Anterior cingulate cortex (tissue), 58 donors: ENCODE measurements at regions not wholly inside any gene's neighbourhood (a gene's known extent, or its start where the extent isn't known, plus 50 kb on each side); places are given as distances from the start of the nearest gene placed in this dataset.
A peak's percentile ranks its signal among the peaks of the same experiment; 100 is the strongest.
"Not testable (repeated sequence)": the region's sequence is repeated elsewhere in the genome, so short reads cannot be mapped to it uniquely, and the experiment has no call there.

Experiments
- DNase-seq, 58 donors: peaks; one replicate each; lab custom pipeline; 2025; lab: John Stamatoyannopoulos, UW

GRCh38 chr4:177494791-177495190, 52.6 kb upstream of the AGA start:
- no peak for DNase-seq

- not testable (repeated sequence) for DNase-seq
These were observed 53.4 kb upstream of the AGA start for GRCh38 chr4:177495626-177496025.

- DNase-seq, result no peak
These were observed 57.3 kb upstream of the AGA start for GRCh38 chr4:177499537-177499936.

GRCh38 chr4:177505171-177505615, 63.0 kb upstream of the AGA start:
- no peak for DNase-seq

GRCh38 chr4:177508662-177509061, 66.4 kb upstream of the AGA start:
- no peak for DNase-seq

GRCh38 chr4:177509226-177509745, 67.0 kb upstream of the AGA start:
- DNase-seq, result no peak

- DNase-seq, result no peak
These were observed 69.4 kb upstream of the AGA start for GRCh38 chr4:177511611-177512010.

- no peak for DNase-seq
These were observed 70.4 kb upstream of the AGA start for GRCh38 chr4:177512646-177513045.

- DNase-seq, result no peak
These were observed 75.6 kb upstream of the AGA start for GRCh38 chr4:177517862-177518261.

- DNase-seq, result no peak
These were observed 77.4 kb upstream of the AGA start for GRCh38 chr4:177519481-177520260.

- DNase-seq, result no peak
These were observed 86.4 kb upstream of the AGA start for GRCh38 chr4:177528620-177529019.

GRCh38 chr4:177530561-177530960, 88.3 kb upstream of the AGA start:
- DNase-seq, result no peak

GRCh38 chr4:177532358-177532757, 90.1 kb upstream of the AGA start:
- DNase-seq, result no peak

GRCh38 chr4:177534841-177535240, 92.6 kb upstream of the AGA start:
- not testable (repeated sequence) for DNase-seq

- no peak for DNase-seq
These were observed 104.5 kb upstream of the AGA start for GRCh38 chr4:177546745-177547144.

- DNase-seq, result no peak
These were observed 105.7 kb upstream of the AGA start for GRCh38 chr4:177547985-177548384.

- peak in 3 of 58 donors; percentile 6 to 31 (median 11) for DNase-seq
These were observed 112.9 kb upstream of the AGA start for GRCh38 chr4:177555007-177555574.

GRCh38 chr4:177557416-177557815, 115.2 kb upstream of the AGA start:
- no peak for DNase-seq

GRCh38 chr4:177558995-177559394, 116.8 kb upstream of the AGA start:
- DNase-seq, result no peak

- no peak for DNase-seq
These were observed 119.9 kb upstream of the AGA start for GRCh38 chr4:177562163-177562562.

- DNase-seq, result no peak
These were observed 120.6 kb upstream of the AGA start for GRCh38 chr4:177562859-177563258.

GRCh38 chr4:177566691-177567090, 124.5 kb upstream of the AGA start:
- no peak for DNase-seq
